Keratinocyte (primary cell): ENCODE measurements at regions not wholly inside any gene's neighbourhood (a gene's known extent, or its start where the extent isn't known, plus 50 kb on each side); places are given as distances from the start of the nearest gene placed in this dataset.
A peak's percentile ranks its signal among the peaks of the same experiment; 100 is the strongest.

Experiments
- DNase-seq: peaks from one replicate; pipeline ENCODE4 v3.0.0-alpha.2; 2011; ENCODE audit warnings: low read depth, missing footprints, low spot score
- FAIRE-seq: peaks from 2 replicates; lab custom pipeline; 2011; peaks lifted over from hg19 to GRCh38; lab: Jason Lieb, UNC
- H2AFZ ChIP-seq: 2 replicates; pipeline ENCODE4 v1.6.0; 2012; ENCODE audit warnings: low read length, control low read depth, inconsistent platforms; ENCODE audit not compliant: control insufficient read depth
- H3K27ac ChIP-seq: 2 replicates; pipeline ENCODE4 v1.5.1; 2011; ENCODE audit warnings: low read length; ENCODE audit not compliant: control insufficient read depth, insufficient read depth
- H3K27me3 ChIP-seq: 3 replicates; pipeline ENCODE4 v1.6.0; 2011; ENCODE audit warnings: low read length; ENCODE audit not compliant: control insufficient read depth, insufficient read depth; ENCODE audit errors: extremely low read depth
- H3K36me3 ChIP-seq, 2 experiments: 2 replicates in 1 of 2; 3 replicates in 1 of 2; pipeline ENCODE4 v1.5.1; 2011; ENCODE audit warnings: low read length in 2 of 2, mild to moderate bottlenecking in 1 of 2; ENCODE audit not compliant: control insufficient read depth in 2 of 2, insufficient read depth in 2 of 2; ENCODE audit errors: extremely low read depth in 1 of 2
- H3K4me1 ChIP-seq: 3 replicates; pipeline ENCODE4 v1.5.1; 2011; ENCODE audit warnings: low read length; ENCODE audit not compliant: control insufficient read depth, insufficient read depth; ENCODE audit errors: extremely low read depth
- H3K4me2 ChIP-seq: 3 replicates; pipeline ENCODE4 v1.6.0; 2011; ENCODE audit warnings: low read depth, low read length; ENCODE audit not compliant: control insufficient read depth, insufficient read depth; ENCODE audit errors: extremely low read depth
- H3K4me3 ChIP-seq, 3 experiments: fragments of 200-600 bp in 1 of 3; sonication (generic) in 1 of 3; 2 replicates in 2 of 3; 3 replicates in 1 of 3; pipeline ENCODE4 v1.5.1; 2011 to 2016; ENCODE audit warnings: low read length in 3 of 3, mild to moderate bottlenecking in 3 of 3, control low read depth in 2 of 3, inconsistent platforms in 1 of 3, low read depth in 1 of 3, mixed read lengths in 1 of 3, mixed run types in 1 of 3, moderate library complexity in 1 of 3; ENCODE audit not compliant: control insufficient read depth in 2 of 3, insufficient read depth in 2 of 3; ENCODE audit errors: extremely low read depth in 1 of 3
- H3K79me2 ChIP-seq: 2 replicates; pipeline ENCODE4 v1.6.0; 2012; ENCODE audit warnings: low read length; ENCODE audit not compliant: control insufficient read depth, insufficient read depth
- H3K9ac ChIP-seq: 3 replicates; pipeline ENCODE4 v1.6.0; 2011; ENCODE audit warnings: low read length; ENCODE audit not compliant: control insufficient read depth, insufficient read depth; ENCODE audit errors: extremely low read depth
- H3K9me1 ChIP-seq: 3 replicates; pipeline ENCODE4 v1.6.0; 2011; ENCODE audit warnings: low read length; ENCODE audit not compliant: control insufficient read depth, insufficient read depth; ENCODE audit errors: extremely low read depth
- H3K9me3 ChIP-seq: 2 replicates; pipeline ENCODE4 v1.5.1; 2012; ENCODE audit warnings: low read depth, low read length; ENCODE audit not compliant: control insufficient read depth
- H4K20me1 ChIP-seq: 3 replicates; pipeline ENCODE4 v1.6.0; 2011; ENCODE audit warnings: low read length; ENCODE audit not compliant: control insufficient read depth, insufficient read depth; ENCODE audit errors: extremely low read depth
- EZH2 ChIP-seq: IDR thresholded peaks from one replicate; pipeline ENCODE4 v1.6.1; 2012; ENCODE audit warnings: inconsistent platforms, mild to moderate bottlenecking, low read length, moderate library complexity
- dilution Hi-C: fragments of 300-500 bp; cut with MboI; formaldehyde crosslinking; loops from one replicate; pipeline ENCODE4 v1.7.0; 2020; ENCODE audit warnings: low sequenced_read_pairs; ENCODE audit not compliant: extremely low pct_ligation_motif_present
- TF ChIP-seq, protein P1 (sequence below), 3 experiments: IDR thresholded peaks in 1 of 3; conservative IDR thresholded peaks in 1 of 3; optimal IDR thresholded peaks in 1 of 3; 2 replicates in 2 of 3; 3 replicates in 1 of 3; pipeline versions ENCODE3 to v1.5.1; 2011; ENCODE audit warnings: low read length in 3 of 3, mild to moderate bottlenecking in 3 of 3, moderate library complexity in 2 of 3, control low read depth in 1 of 3, inconsistent platforms in 1 of 3; ENCODE audit not compliant: insufficient read depth in 2 of 3; ENCODE audit errors: extremely low read depth in 1 of 3

DNA sequence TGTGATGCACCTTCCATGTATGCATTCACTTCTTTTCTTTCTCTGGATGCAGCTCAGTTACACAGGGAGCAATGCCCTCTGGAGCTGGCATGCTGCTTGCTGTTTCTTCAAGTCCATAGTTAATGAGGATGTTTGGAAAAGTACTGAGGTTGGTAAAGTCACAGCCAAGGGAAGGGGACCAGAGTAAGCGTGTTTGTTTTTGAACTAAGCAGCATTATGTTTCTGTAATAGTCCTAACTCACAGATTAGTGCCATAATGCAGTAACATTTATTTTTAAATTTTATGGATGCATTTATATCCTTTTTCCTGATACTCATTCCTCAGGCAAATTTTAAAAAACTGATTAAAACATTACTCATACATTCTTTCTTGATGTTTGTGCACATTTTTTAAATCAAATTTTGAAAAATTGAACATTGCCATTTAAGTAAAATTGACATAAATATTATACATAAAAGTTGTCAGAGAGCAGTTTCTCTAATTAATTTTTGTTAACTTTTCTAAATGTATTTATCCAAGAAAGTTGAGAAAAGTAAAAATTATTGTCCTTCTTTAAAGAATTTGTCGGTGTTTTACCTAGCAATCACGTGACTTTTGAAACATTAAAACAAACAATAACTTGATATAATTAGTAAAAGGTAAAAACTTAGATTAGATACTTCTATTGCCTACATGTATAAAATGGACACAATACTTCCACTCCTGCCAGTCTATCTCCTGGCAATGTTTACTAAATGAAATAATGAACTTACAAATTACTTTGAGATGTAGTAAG, 659.6 kb upstream of the ANKRD30A start:
- dilution Hi-C loops, result no loop called here
- Histone ChIP-seq H2AFZ (peak overlapping the region; percentile 43), H3K79me2 (no peaks in the 10 kb centered on the region), H3K9me3 (no peaks in the 10 kb centered on the region), H3K36me3 (no peaks in the 10 kb centered on the region), H3K4me2 (peak overlapping the region; percentile 15), H4K20me1 (no peaks in the 10 kb centered on the region), H3K4me3 (no peak overlapping the region), H3K27me3 (no peaks in the 10 kb centered on the region), H3K9ac (no peak overlapping the region), H3K27ac (no peak overlapping the region), H3K9me1 (no peaks in the 10 kb centered on the region), H3K4me1 (peaks cover 37% of the 10 kb centered on the region)
- no peak for DNase-seq
- TF ChIP-seq, protein P1, sequence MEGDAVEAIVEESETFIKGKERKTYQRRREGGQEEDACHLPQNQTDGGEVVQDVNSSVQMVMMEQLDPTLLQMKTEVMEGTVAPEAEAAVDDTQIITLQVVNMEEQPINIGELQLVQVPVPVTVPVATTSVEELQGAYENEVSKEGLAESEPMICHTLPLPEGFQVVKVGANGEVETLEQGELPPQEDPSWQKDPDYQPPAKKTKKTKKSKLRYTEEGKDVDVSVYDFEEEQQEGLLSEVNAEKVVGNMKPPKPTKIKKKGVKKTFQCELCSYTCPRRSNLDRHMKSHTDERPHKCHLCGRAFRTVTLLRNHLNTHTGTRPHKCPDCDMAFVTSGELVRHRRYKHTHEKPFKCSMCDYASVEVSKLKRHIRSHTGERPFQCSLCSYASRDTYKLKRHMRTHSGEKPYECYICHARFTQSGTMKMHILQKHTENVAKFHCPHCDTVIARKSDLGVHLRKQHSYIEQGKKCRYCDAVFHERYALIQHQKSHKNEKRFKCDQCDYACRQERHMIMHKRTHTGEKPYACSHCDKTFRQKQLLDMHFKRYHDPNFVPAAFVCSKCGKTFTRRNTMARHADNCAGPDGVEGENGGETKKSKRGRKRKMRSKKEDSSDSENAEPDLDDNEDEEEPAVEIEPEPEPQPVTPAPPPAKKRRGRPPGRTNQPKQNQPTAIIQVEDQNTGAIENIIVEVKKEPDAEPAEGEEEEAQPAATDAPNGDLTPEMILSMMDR (optimal IDR thresholded peaks at IDR 0.05 in 1 of 3, IDR thresholded peaks at IDR 0.05 in 1 of 3, conservative IDR thresholded peaks at IDR 0.05 in 1 of 3; ENCODE audit: extremely low read depth in 1 of 3, insufficient read depth in 2 of 3, low read length in 3 of 3), result peak in 1 of 3 experiments; percentile 29
- TF ChIP-seq EZH2, result no peak
- no peak for FAIRE-seq

DNA sequence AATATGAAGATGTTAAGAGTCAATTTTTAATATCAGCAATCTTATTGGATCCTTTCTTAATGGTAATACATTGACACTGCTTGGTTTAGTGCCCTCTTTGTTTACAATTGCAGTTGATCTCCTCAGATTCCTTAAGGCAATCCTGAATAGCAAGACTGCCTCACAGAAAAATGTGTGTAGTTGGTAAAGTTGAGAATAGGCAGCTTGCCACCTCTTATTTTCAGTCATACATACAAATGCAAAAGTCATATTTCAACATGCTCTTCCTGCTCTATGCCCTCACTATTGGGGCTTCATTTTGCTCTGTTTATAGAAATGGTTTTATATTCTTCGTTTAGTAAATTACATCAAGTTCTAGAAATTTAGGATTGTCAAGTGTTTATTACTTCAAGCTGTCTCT, 661.1 kb upstream of the ANKRD30A start:
- no peaks in the 10 kb centered on the region for H3K36me3 ChIP-seq
- no peak overlapping the region for H2AFZ ChIP-seq
- no peaks in the 10 kb centered on the region for H3K9me1 ChIP-seq
- FAIRE-seq, result no peak
- no peak overlapping the region for H3K4me3 ChIP-seq
- no peak overlapping the region for H3K9ac ChIP-seq
- no peak for DNase-seq
- TF ChIP-seq, protein P1 (optimal IDR thresholded peaks at IDR 0.05 in 1 of 3, IDR thresholded peaks at IDR 0.05 in 1 of 3, conservative IDR thresholded peaks at IDR 0.05 in 1 of 3; ENCODE audit: extremely low read depth in 1 of 3, insufficient read depth in 2 of 3, low read length in 3 of 3), result no peak
- TF ChIP-seq EZH2, result no peak
- no peak overlapping the region for H3K27ac ChIP-seq
- H3K9me3 ChIP-seq, result no peaks in the 10 kb centered on the region
- H4K20me1 ChIP-seq, result no peaks in the 10 kb centered on the region
- peaks cover 28% of the 10 kb centered on the region for H3K4me1 ChIP-seq
- no peak overlapping the region for H3K4me2 ChIP-seq
- no peaks in the 10 kb centered on the region for H3K79me2 ChIP-seq
- H3K27me3 ChIP-seq, result no peaks in the 10 kb centered on the region
- dilution Hi-C loops, result no loop called here
